22Rv1 (cell line): ENCODE measurements at regions not wholly inside any gene's neighbourhood (a gene's known extent, or its start where the extent isn't known, plus 50 kb on each side); places are given as distances from the start of the nearest gene placed in this dataset.

Source experiments
- H3K27ac ChIP-seq: fragments of 450-650 bp; 2 replicates; pipeline ENCODE4 v1.5.1; 2017
- CTCF ChIP-seq: fragments of 450-650 bp; IDR thresholded peaks from 2 replicates; pipeline ENCODE4 v1.5.1; 2017; ENCODE audit warnings: mild to moderate bottlenecking
- ZFX ChIP-seq: fragments of 450-650 bp; IDR thresholded peaks from 2 replicates; pipeline ENCODE4 v1.6.1; 2017; ENCODE audit warnings: antibody characterized with exemption, borderline replicate concordance

- H3K27ac ChIP-seq: peak overlapping the region; percentile 97
- TF ChIP-seq ZFX (no peak), CTCF (no peak)
Observed at GRCh38 chr2:200746301-200746700, 65.4 kb upstream of the BZW1 start.

DNA sequence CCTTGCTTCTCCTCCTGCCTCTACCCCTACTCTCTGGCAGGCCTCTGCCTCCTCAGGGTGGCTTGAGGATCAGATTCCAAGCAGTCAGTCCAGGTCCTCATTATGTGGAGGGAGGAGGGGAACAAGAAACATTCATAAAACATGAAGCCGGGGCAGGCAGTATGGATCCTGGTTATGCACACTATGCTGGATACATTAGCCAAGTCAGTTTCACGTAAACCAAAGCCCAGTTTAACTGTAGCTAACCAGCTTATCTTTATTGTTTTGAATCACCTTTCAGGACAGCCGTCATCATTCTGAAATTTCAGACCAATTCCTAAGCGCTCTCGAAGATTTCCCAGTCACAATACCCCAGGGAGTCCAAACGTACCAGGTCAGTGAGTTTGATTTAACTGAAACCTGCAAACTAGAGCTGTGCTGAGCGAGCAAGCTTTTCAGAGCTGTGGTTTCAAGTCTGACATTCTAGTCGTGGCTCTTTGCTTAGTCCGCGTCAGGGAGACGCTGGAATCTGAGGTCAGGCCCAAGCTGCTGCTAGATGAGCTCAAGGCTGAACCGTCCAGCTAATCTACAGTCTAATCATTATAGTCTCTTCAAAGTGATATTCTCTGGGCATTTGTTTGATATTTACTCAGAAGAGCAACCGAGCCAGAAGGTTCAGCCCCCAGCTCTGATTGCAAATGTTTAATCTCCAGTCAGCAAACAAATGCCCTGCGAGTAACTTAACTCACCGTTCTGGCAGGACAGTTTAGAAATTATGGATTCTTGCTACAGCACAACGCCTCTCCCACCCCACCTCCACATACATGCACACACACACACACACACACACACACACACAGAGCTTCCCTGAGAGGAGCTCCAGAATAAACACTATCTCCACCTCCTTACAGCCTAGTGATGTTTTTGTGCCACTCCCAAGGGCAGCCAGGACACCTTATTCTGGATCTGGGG is 63.8 kb upstream of the BZW1 start:
- peak overlapping the region; percentile 97 for H3K27ac ChIP-seq

DNA sequence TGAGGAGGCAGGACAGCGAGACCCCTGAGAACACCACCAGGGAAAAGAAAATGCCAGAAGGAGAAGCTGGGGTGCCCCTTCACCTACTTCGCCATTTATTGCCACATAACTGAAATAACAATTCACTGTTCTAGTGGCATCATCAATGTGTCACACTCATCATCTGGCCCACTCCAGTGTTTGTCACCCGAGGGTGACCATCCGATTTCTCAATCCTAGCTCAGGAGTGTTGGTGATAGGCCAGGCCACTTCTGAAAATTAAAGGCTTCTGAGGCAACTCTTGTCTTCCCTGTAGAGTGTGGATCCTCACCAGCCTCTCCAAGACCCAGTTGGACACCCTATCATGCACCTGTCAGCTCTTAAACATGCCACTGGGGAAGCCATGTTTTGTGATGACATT is 62.9 kb upstream of the BZW1 start:
- TF ChIP-seq CTCF: no peak
- no peak for TF ChIP-seq ZFX
- H3K27ac ChIP-seq: peak overlapping the region; percentile 97

More for the DNA sequence above, 63.8 kb upstream of the BZW1 start:
- TF ChIP-seq CTCF (no peak), ZFX (no peak)

GRCh38 chr2:200749631-200750322 is 61.9 kb upstream of the BZW1 start:
- H3K27ac ChIP-seq: no peak overlapping the region
- TF ChIP-seq CTCF: no peak
- no peak for TF ChIP-seq ZFX

DNA sequence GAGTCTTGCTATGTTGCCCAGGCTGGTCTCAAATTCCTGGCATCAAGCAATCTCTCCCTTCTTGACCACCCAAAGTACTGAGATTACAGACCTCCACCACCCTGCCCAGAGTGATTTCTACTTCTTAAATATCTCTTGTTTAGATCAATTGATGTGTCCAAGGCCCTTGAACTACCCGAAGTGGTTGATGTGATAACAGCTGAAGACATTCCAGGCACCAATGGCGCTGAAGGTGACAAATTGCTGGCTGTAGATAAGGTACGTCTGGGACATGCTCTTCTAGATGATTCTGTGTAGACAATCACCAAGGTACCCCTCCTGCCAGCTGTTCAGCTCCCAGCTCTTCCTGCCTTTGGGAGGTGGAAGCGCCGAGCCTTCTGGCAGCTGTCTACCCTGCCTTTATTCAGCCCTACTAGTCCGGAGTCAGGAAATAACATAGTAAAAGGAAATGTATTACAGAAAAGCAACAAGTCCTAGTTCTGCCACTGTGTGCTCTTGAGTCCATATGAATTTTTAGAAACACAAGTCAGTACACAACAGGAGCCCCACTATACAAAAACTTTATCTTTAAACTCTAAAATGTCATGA is 61.3 kb upstream of the BZW1 start:
- TF ChIP-seq ZFX (no peak), CTCF (no peak)
- no peak overlapping the region for H3K27ac ChIP-seq

- TF ChIP-seq CTCF (no peak), ZFX (no peak)
- no peak overlapping the region for H3K27ac ChIP-seq
Observed at GRCh38 chr2:200751786-200752185, 59.9 kb upstream of the BZW1 start.

DNA sequence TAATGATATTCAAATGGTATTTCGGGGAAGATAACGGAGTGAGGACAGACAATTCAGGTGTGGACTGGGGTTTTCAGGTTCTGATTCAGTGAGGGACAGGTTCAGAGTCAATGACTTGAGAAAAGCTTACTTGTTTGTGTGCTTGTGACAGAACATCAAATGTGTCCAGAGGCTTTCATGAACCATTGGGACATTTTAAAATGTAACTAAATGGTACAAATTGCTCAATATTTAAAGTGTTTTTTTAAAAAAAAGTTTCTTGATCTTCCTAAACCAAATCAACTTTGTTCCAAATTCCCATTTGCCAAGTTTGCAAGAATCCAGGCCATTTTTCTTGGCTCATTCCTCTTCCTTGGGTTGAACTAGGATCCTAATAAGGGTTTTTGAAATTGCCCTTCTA is 59.4 kb upstream of the BZW1 start:
- no peak for TF ChIP-seq ZFX
- no peak for TF ChIP-seq CTCF
- no peak overlapping the region for H3K27ac ChIP-seq
